ENCODE measurements at regions not wholly inside any gene's neighbourhood (a gene's known extent, or its start where the extent isn't known, plus 50 kb on each side); places are given as distances from the start of the nearest gene placed in this dataset.

GRCh38 chr22:49694462-49695260 is 133.0 kb downstream of the BRD1 start:
- TF ChIP-seq POLR2AphosphoS5 (IDR thresholded peaks at IDR 0.05; ENCODE audit: low read depth) = no peak
- TF ChIP-seq, protein P1, sequence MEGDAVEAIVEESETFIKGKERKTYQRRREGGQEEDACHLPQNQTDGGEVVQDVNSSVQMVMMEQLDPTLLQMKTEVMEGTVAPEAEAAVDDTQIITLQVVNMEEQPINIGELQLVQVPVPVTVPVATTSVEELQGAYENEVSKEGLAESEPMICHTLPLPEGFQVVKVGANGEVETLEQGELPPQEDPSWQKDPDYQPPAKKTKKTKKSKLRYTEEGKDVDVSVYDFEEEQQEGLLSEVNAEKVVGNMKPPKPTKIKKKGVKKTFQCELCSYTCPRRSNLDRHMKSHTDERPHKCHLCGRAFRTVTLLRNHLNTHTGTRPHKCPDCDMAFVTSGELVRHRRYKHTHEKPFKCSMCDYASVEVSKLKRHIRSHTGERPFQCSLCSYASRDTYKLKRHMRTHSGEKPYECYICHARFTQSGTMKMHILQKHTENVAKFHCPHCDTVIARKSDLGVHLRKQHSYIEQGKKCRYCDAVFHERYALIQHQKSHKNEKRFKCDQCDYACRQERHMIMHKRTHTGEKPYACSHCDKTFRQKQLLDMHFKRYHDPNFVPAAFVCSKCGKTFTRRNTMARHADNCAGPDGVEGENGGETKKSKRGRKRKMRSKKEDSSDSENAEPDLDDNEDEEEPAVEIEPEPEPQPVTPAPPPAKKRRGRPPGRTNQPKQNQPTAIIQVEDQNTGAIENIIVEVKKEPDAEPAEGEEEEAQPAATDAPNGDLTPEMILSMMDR (IDR thresholded peaks at IDR 0.05; ENCODE audit: insufficient read depth, low read length) = no peak

All from HL-60 (cell line).